ENCODE measurements at regions not wholly inside any gene's neighbourhood (a gene's known extent, or its start where the extent isn't known, plus 50 kb on each side); places are given as distances from the start of the nearest gene placed in this dataset.

GRCh38 chr10:125362950-125363349, 202.6 kb upstream of the CTBP2 start:
- no peak for ATAC-seq
- Histone ChIP-seq H3K9me3 (no peaks in the 10 kb centered on the region), H3K27ac (no peak overlapping the region), H3K4me2 (no peak overlapping the region), H3K4me1 (no peaks in the 10 kb centered on the region), H3K4me3 (no peak overlapping the region)
- no peak for DNase-seq (ENCODE audit: low read depth in 1 of 2, low spot score in 1 of 2)
- ChIA-PET CTCF (interaction anchor here (1.2 kb wide), 1 partner anchor 29 kb away, joined by 3 read pairs; no protein-coding TSS in a partner anchor), POLR2A (interaction anchor here (0.6 kb wide), 1 partner anchor 202 kb away, joined by 4 read pairs; the partner anchor contains the start of gene CTBP2)
- FAIRE-seq: no peak
- 48% methylated on average over 2 of the region's 2 CpGs for WGBS (ENCODE audit: missing lambda C conversion rate)
- no peak for TF ChIP-seq E2F6 (IDR thresholded peaks at IDR 0.05; ENCODE audit: borderline replicate concordance, low read depth)
- no peak for TF ChIP-seq CHD2 (IDR thresholded peaks at IDR 0.05; ENCODE audit: low read length, partially characterized antibody)
- no peak for TF ChIP-seq HES2 (IDR thresholded peaks at IDR 0.05)
- TF ChIP-seq EP300 (IDR thresholded peaks at IDR 0.05): no peak
- TF ChIP-seq HDAC2 (IDR thresholded peaks at IDR 0.05): no peak
- TF ChIP-seq ELK1 (IDR thresholded peaks at IDR 0.05; ENCODE audit: low read depth, low read length): no peak
- no peak for TF ChIP-seq CTCF (IDR thresholded peaks at IDR 0.05)
- no peak for TF ChIP-seq KDM5A (IDR thresholded peaks at IDR 0.05)
- TF ChIP-seq MAFK (IDR thresholded peaks at IDR 0.05; ENCODE audit: partially characterized antibody): no peak
- no peak for TF ChIP-seq HOXA7 (CRISPR knock-in tag; IDR thresholded peaks at IDR 0.05)
- TF ChIP-seq BCL3 (IDR thresholded peaks at IDR 0.05): no peak
- no peak for TF ChIP-seq POLR2A (IDR thresholded peaks at IDR 0.05; ENCODE audit: low read length)
- TF ChIP-seq MAX (IDR thresholded peaks at IDR 0.05): no peak
- TF ChIP-seq HOXB5 (CRISPR knock-in tag; IDR thresholded peaks at IDR 0.05): no peak
- no peak for TF ChIP-seq NPAS2 (CRISPR knock-in tag; IDR thresholded peaks at IDR 0.05; ENCODE audit: borderline replicate concordance)
- no peak for TF ChIP-seq FOSB (CRISPR knock-in tag; IDR thresholded peaks at IDR 0.05)
- no peak for TF ChIP-seq ZFP36 (IDR thresholded peaks at IDR 0.05; ENCODE audit: borderline replicate concordance, partially characterized antibody)
- no peak for TF ChIP-seq ESRRA (IDR thresholded peaks at IDR 0.05; ENCODE audit: borderline replicate concordance, low read length)

GRCh38 chr10:125359401-125359800, 199.0 kb upstream of the CTBP2 start:
- TF ChIP-seq EHF (CRISPR knock-in tag; IDR thresholded peaks at IDR 0.05) (no peak), BCL3 (IDR thresholded peaks at IDR 0.05) (no peak)
- CTCF ChIA-PET: no interaction called here
- FAIRE-seq (no peak), ATAC-seq (no peak), DNase-seq (ENCODE audit: low read depth in 1 of 2, low spot score in 1 of 2) (no peak)
- H3K4me2 ChIP-seq: no peak overlapping the region
- no peak overlapping the region for H3K4me3 ChIP-seq
- POLR2A ChIA-PET: no interaction called here
- no peaks in the 10 kb centered on the region for H3K9me3 ChIP-seq
- no peaks in the 10 kb centered on the region for H3K4me1 ChIP-seq
- H3K27ac ChIP-seq: no peak overlapping the region

Data from A549 (cell line).